Calu3 (cell line): ENCODE measurements at regions not wholly inside any gene's neighbourhood (a gene's known extent, or its start where the extent isn't known, plus 50 kb on each side); places are given as distances from the start of the nearest gene placed in this dataset.

Source experiments
- BruUV-seq: library from RNA; stranded (reverse); fragments of 400-500 nt; replicated peaks from 2 replicates; lab custom pipeline; 2021; lab: Mats Ljungman, UMichigan
- CTCF ChIA-PET: fragments of 300-600 bp; sonication (Branson Sonifier 250); formaldehyde crosslinking; loops from one replicate; lab custom pipeline; 2022; ENCODE audit warnings: antibody characterized with exemption; lab: Charles Lee
- DNase-seq: peaks from one replicate; pipeline ENCODE4 v3.0.0; 2022
- H3K27ac Mint-ChIP-seq: one replicate; pipeline ENCODE4 v1.8.0; 2022; ENCODE audit warnings: mixed read lengths; ENCODE audit not compliant: unreplicated experiment
- H3K27me3 Mint-ChIP-seq: one replicate; pipeline ENCODE4 v1.8.0; 2022; ENCODE audit warnings: mixed read lengths; ENCODE audit not compliant: unreplicated experiment
- H3K36me3 Mint-ChIP-seq: one replicate; pipeline ENCODE4 v1.8.0; 2022; ENCODE audit warnings: mild to moderate bottlenecking, moderate library complexity, mixed read lengths; ENCODE audit not compliant: insufficient read depth, unreplicated experiment
- H3K4me1 Mint-ChIP-seq: one replicate; pipeline ENCODE4 v1.8.0; 2022; ENCODE audit warnings: mild to moderate bottlenecking, low read depth, mixed read lengths; ENCODE audit not compliant: unreplicated experiment
- H3K4me3 Mint-ChIP-seq: one replicate; pipeline ENCODE4 v1.8.0; 2022; ENCODE audit warnings: mild to moderate bottlenecking, low read depth, moderate library complexity, mixed read lengths; ENCODE audit not compliant: unreplicated experiment
- H3K9me3 Mint-ChIP-seq: one replicate; pipeline ENCODE4 v1.8.0; 2022; ENCODE audit warnings: low read depth, mixed read lengths; ENCODE audit not compliant: unreplicated experiment
- intact Hi-C: fragments of 100-400 bp; cut with micrococcal nuclease; formaldehyde crosslinking; loops from one replicate; pipeline ENCODE4 v1.10.0; 2022; ENCODE audit not compliant: unreplicated experiment
- TF ChIP-seq, protein P1 (sequence below): fragments of 200-600 bp; IDR thresholded peaks from one replicate; pipeline ENCODE4 v1.8.0; 2022; ENCODE audit warnings: antibody characterized with exemption; ENCODE audit not compliant: unreplicated experiment

DNA sequence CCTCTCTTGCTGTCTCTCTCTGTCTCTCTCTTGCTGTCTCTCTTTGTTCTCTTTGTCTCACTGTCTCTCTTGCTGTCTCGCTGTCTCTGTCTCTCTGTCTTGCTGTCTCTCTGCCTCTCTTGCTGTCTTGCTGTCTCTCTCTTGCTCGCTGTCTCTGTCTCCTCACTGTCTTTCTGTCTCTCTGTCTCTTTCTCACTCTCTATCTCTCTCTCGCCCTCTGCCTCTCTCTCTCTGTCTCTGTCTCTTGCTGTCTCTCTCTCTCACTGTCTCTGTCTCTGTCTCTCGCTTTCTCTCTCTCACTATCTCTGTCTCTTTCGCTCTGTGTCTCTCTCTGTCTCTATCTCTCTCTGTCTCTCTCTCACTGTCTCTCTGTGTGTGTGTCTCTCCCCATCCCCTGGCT is 92.9 kb upstream of the MC3R start:
- CTCF ChIA-PET, result no interaction called here
- TF ChIP-seq, protein P1, sequence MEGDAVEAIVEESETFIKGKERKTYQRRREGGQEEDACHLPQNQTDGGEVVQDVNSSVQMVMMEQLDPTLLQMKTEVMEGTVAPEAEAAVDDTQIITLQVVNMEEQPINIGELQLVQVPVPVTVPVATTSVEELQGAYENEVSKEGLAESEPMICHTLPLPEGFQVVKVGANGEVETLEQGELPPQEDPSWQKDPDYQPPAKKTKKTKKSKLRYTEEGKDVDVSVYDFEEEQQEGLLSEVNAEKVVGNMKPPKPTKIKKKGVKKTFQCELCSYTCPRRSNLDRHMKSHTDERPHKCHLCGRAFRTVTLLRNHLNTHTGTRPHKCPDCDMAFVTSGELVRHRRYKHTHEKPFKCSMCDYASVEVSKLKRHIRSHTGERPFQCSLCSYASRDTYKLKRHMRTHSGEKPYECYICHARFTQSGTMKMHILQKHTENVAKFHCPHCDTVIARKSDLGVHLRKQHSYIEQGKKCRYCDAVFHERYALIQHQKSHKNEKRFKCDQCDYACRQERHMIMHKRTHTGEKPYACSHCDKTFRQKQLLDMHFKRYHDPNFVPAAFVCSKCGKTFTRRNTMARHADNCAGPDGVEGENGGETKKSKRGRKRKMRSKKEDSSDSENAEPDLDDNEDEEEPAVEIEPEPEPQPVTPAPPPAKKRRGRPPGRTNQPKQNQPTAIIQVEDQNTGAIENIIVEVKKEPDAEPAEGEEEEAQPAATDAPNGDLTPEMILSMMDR, result no peak
- intact Hi-C loops, result no loop called here

DNA sequence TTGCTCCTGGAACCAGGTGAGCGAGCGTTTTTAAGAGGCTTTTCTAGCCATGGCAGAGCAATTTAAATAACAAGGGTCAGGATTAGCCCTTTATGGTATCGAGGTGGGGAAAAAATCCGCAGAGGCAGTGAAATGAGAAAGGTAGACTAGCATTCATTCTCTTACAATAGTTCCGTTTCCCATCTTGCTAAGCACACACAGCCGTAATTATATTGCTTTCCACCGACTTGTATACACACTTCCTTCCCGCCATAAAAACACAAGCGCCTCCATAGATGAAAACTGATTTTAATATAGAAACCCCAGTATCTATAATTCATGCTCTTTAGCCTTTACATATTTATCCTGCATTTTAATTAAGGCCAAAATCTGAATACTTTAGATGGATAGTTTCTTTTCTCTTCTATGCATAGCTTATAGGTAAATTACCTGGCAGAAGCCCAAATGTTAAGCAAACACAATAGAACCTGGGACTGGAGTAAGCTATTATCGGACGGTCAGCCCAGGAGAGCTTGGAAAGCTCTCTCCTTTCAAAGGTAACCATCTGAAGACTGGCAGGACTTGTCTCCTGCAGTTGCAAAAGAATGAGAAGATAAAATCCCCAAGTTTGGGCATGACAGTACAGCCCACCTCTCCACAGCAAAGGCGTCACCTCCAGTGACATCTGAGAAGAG is 90.9 kb upstream of the MC3R start:
- Mint-ChIP-seq H3K9me3 (peaks cover 15% of the 10 kb centered on the region), H3K4me3 (no peak overlapping the region), H3K4me1 (no peaks in the 10 kb centered on the region), H3K27me3 (no peaks in the 10 kb centered on the region), H3K36me3 (no peaks in the 10 kb centered on the region), H3K27ac (no peak overlapping the region)
- TF ChIP-seq, protein P1, result no peak
- intact Hi-C loops, result no loop called here
- CTCF ChIA-PET, result no interaction called here
- no peak for DNase-seq
- BruUV-seq, result no TSS peak

More for the DNA sequence above, 92.9 kb upstream of the MC3R start:
- no peak for DNase-seq
- no peak overlapping the region for H3K4me3 Mint-ChIP-seq
- H3K27ac Mint-ChIP-seq, result no peak overlapping the region
- H3K27me3 Mint-ChIP-seq, result no peaks in the 10 kb centered on the region
- H3K4me1 Mint-ChIP-seq, result no peaks in the 10 kb centered on the region
- H3K9me3 Mint-ChIP-seq, result peaks cover 10% of the 10 kb centered on the region
- BruUV-seq, result no TSS peak
- H3K36me3 Mint-ChIP-seq, result no peaks in the 10 kb centered on the region

DNA sequence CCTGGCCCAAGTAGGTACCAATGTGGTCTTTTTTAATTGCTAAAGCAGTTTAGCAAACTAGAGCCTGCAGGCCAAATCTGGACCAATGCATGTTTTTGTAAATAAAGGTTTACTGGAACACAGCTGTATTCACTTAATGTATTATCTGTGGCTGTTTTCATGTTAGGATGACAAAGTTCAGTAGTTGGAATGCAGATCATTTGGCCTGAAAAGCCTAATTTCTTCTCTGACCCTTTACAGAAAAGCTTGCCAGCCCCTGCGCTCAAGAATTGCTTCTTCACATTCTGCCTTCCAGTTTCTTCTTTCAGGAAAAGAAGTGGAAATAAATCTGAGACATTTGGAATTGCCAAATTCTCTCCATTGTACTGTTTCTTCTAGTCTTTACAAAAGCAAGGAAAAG is 90.0 kb upstream of the MC3R start:
- Mint-ChIP-seq H3K27me3 (no peaks in the 10 kb centered on the region), H3K4me3 (no peak overlapping the region), H3K36me3 (no peaks in the 10 kb centered on the region), H3K4me1 (no peaks in the 10 kb centered on the region), H3K27ac (no peak overlapping the region), H3K9me3 (peaks cover 15% of the 10 kb centered on the region)
- no peak for DNase-seq
- intact Hi-C loops, result no loop called here
- TF ChIP-seq, protein P1, result no peak
- BruUV-seq, result no TSS peak
- CTCF ChIA-PET, result no interaction called here

DNA sequence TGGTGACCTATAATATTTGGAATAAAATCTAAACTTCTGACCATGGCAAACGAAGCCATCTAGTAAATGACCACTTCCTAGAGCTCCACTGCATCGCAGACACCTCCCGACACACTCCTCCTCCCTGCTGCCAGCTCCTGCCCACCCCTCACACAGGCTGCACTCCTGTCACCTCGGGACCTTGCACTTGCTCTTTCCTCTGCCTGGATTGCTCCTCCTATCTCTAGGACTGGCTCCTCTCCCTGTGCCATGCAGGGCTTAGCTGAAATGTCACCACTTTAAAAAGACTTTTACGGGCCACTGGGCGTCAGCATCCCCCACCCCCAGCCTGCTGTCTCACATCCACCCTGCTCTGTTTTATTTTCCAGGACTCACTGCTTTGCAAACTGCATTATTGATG is 87.6 kb upstream of the MC3R start:
- intact Hi-C loops, result no loop called here
- no TSS peak for BruUV-seq
- Mint-ChIP-seq H3K27ac (no peak overlapping the region), H3K9me3 (peaks cover 15% of the 10 kb centered on the region), H3K27me3 (no peaks in the 10 kb centered on the region), H3K36me3 (no peaks in the 10 kb centered on the region), H3K4me3 (no peak overlapping the region), H3K4me1 (no peaks in the 10 kb centered on the region)
- DNase-seq, result no peak
- TF ChIP-seq, protein P1, result no peak
- CTCF ChIA-PET, result no interaction called here
